ENCODE measurements at regions not wholly inside any gene's neighbourhood (a gene's known extent, or its start where the extent isn't known, plus 50 kb on each side); places are given as distances from the start of the nearest gene placed in this dataset.

DNA sequence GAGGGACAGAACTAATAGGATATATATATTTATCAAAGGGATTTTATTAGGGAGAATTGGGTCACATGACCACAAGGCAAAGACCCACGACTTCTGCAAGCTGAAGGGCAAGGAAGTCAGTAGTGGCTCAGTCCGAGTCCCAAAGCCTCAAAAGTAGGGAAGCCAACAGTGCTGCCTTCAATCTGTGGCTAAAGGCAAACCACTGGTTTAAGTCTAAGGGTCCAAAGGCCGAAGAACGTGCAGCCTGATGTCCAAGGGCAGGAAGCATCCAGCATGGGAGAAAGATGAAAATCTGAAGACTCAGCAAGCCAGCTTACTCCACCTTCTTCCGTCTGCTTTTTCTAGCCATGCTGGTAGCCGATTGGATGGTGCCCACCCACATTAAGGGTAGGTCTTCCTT, 157.9 kb upstream of the CRY1 start:
- TF ChIP-seq POLR2AphosphoS5 (IDR thresholded peaks at IDR 0.05; ENCODE audit: low read depth, low read length) (no peak), SIN3A (IDR thresholded peaks at IDR 0.05; ENCODE audit: borderline replicate concordance, insufficient read depth, low read length) (no peak), TAF1 (IDR thresholded peaks at IDR 0.05; ENCODE audit: borderline replicate concordance, insufficient read depth, low read length) (no peak), FOXP2 (optimal IDR thresholded peaks at IDR 0.05; ENCODE audit: borderline replicate concordance, extremely low read depth, extremely low read length, insufficient read depth) (no peak)
- TF ChIP-seq, protein P1, sequence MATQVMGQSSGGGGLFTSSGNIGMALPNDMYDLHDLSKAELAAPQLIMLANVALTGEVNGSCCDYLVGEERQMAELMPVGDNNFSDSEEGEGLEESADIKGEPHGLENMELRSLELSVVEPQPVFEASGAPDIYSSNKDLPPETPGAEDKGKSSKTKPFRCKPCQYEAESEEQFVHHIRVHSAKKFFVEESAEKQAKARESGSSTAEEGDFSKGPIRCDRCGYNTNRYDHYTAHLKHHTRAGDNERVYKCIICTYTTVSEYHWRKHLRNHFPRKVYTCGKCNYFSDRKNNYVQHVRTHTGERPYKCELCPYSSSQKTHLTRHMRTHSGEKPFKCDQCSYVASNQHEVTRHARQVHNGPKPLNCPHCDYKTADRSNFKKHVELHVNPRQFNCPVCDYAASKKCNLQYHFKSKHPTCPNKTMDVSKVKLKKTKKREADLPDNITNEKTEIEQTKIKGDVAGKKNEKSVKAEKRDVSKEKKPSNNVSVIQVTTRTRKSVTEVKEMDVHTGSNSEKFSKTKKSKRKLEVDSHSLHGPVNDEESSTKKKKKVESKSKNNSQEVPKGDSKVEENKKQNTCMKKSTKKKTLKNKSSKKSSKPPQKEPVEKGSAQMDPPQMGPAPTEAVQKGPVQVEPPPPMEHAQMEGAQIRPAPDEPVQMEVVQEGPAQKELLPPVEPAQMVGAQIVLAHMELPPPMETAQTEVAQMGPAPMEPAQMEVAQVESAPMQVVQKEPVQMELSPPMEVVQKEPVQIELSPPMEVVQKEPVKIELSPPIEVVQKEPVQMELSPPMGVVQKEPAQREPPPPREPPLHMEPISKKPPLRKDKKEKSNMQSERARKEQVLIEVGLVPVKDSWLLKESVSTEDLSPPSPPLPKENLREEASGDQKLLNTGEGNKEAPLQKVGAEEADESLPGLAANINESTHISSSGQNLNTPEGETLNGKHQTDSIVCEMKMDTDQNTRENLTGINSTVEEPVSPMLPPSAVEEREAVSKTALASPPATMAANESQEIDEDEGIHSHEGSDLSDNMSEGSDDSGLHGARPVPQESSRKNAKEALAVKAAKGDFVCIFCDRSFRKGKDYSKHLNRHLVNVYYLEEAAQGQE (IDR thresholded peaks at IDR 0.05; ENCODE audit: insufficient read depth in 1 of 2, low read depth in 2 of 2, low read length in 2 of 2), result no peak
